HepG2 (cell line): ENCODE measurements at regions not wholly inside any gene's neighbourhood (a gene's known extent, or its start where the extent isn't known, plus 50 kb on each side); places are given as distances from the start of the nearest gene placed in this dataset.

Source experiments
- ATAC-seq: fragments of 200-7000 bp; cut with Tn5 transposase; 3 replicates; pipeline ENCODE4 v1.9.1; 2020; ENCODE audit warnings: mild to moderate bottlenecking, moderate library complexity
- BruUV-seq: library from RNA; stranded (reverse); fragments of 400-500 nt; replicated peaks from 2 replicates; lab custom pipeline; 2021; lab: Mats Ljungman, UMichigan
- CTCF ChIA-PET: fragments of 300-600 bp; formaldehyde crosslinking; extraction: SDS; loops from one replicate; lab custom pipeline; 2021; ENCODE audit warnings: low total read pairs, inconsistent platforms, low intra/inter-chr PET ratio; lab: Yijun Ruan, JAX
- POLR2A ChIA-PET: fragments of 350-600 bp; sonication (Branson Sonifier 250); formaldehyde crosslinking; loops from one replicate; lab custom pipeline; 2020; ENCODE audit warnings: antibody characterized with exemption, inconsistent platforms; lab: Yijun Ruan, JAX
- DNase-seq: peaks from one replicate; pipeline ENCODE4 v3.0.0-alpha.2; 2015; ENCODE audit warnings: low spot score
- FAIRE-seq: peaks from 3 replicates; lab custom pipeline; 2011; peaks lifted over from hg19 to GRCh38; lab: Jason Lieb, UNC
- H2AFZ ChIP-seq: one replicate; pipeline ENCODE4 v1.6.1; 2011; ENCODE audit warnings: low read length, inconsistent platforms
- H3K27ac ChIP-seq: fragments of 300-600 bp; 3 replicates; pipeline ENCODE4 v1.8.0; 2011; ENCODE audit warnings: mixed run types, mild to moderate bottlenecking, mixed read lengths, low read length, inconsistent platforms; ENCODE audit not compliant: insufficient read depth; ENCODE audit errors: extremely low read length
- H3K27me3 ChIP-seq, 2 experiments: fragments of 200-600 bp in 1 of 2; 2 replicates in 1 of 2; 3 replicates in 1 of 2; pipeline versions ENCODE4 v1.6.0 to v1.8.0; 2011; ENCODE audit warnings: low read length in 2 of 2, mild to moderate bottlenecking in 2 of 2, moderate library complexity in 2 of 2, inconsistent platforms in 1 of 2; ENCODE audit not compliant: insufficient read depth in 2 of 2, control insufficient read depth in 1 of 2
- H3K36me3 ChIP-seq, 2 experiments: fragments of 200-600 bp in 1 of 2; replicated peaks in 1 of 2; 2 replicates in 1 of 2; 3 replicates in 1 of 2; pipeline versions ENCODE4 v1.5.1 to v1.8.0; 2011; ENCODE audit warnings: low read length in 2 of 2, inconsistent platforms in 1 of 2; ENCODE audit not compliant: insufficient read depth in 2 of 2, control insufficient read depth in 1 of 2
- H3K4me1 ChIP-seq: 2 replicates; pipeline ENCODE4 v1.5.1; 2012; ENCODE audit warnings: low read length, inconsistent platforms; ENCODE audit not compliant: insufficient read depth
- H3K4me2 ChIP-seq: 2 replicates; pipeline ENCODE4 v1.6.0; 2011; ENCODE audit warnings: low read depth, low read length, inconsistent platforms
- H3K4me3 ChIP-seq, 3 experiments: fragments of 200-600 bp in 1 of 3; sonication (generic), shearing (Covaris generic) in 1 of 3; replicated peaks in 1 of 3; 2 replicates each; pipeline ENCODE4 v1.5.1; 2011 to 2016; ENCODE audit warnings: low read length in 3 of 3, inconsistent platforms in 2 of 3, low read depth in 2 of 3, mild to moderate bottlenecking in 2 of 3, control low read depth in 1 of 3, mixed read lengths in 1 of 3; ENCODE audit not compliant: insufficient read depth in 1 of 3
- H3K79me2 ChIP-seq: one replicate; pipeline ENCODE4 v1.6.1; 2011; ENCODE audit warnings: low read length, inconsistent platforms; ENCODE audit not compliant: insufficient read depth
- H3K9ac ChIP-seq: 2 replicates; pipeline ENCODE4 v1.6.0; 2011; ENCODE audit warnings: mild to moderate bottlenecking, low read depth, low read length, inconsistent platforms; ENCODE audit not compliant: insufficient read depth
- H3K9me3 ChIP-seq: 2 replicates; pipeline ENCODE4 v1.5.1; 2012; ENCODE audit warnings: mild to moderate bottlenecking, low read length
- H4K20me1 ChIP-seq: 2 replicates; pipeline ENCODE4 v1.6.0; 2011; ENCODE audit warnings: inconsistent platforms, mild to moderate bottlenecking, low read length, moderate library complexity; ENCODE audit not compliant: insufficient read depth
- BCL6 ChIP-seq: IDR thresholded peaks from 2 replicates; pipeline ENCODE4 v1.6.1; 2016; ENCODE audit warnings: missing genetic modification reagents, missing compliant biosample characterization
- E2F1 ChIP-seq: sonication (generic); formaldehyde crosslinking; IDR thresholded peaks from 2 replicates; pipeline ENCODE4 v1.5.0; 2020; ENCODE audit warnings: missing genetic modification reagents
- FLYWCH1 ChIP-seq: sonication (generic); formaldehyde crosslinking; IDR thresholded peaks from 2 replicates; pipeline ENCODE4 v1.8.1; 2023; ENCODE audit warnings: mild to moderate bottlenecking, missing genetic modification reagents
- ISL2 ChIP-seq: sonication (generic); formaldehyde crosslinking; IDR thresholded peaks from 2 replicates; pipeline ENCODE4 v1.5.0; 2020; ENCODE audit warnings: missing genetic modification reagents
- MTA1 ChIP-seq: sonication (generic); formaldehyde crosslinking; IDR thresholded peaks from 2 replicates; pipeline ENCODE4 v1.4.0; 2020; ENCODE audit warnings: missing genetic modification reagents, mild to moderate bottlenecking, borderline replicate concordance
- NR2F1 ChIP-seq, 2 experiments: fragments of 450-650 bp in 1 of 2; formaldehyde crosslinking in 1 of 2; IDR thresholded peaks; 2 replicates each; pipeline versions ENCODE4 v1.5.0 to v1.6.1; 2016 to 2020; ENCODE audit warnings: mild to moderate bottlenecking in 1 of 2, missing compliant biosample characterization in 1 of 2, missing genetic modification reagents in 1 of 2, moderate library complexity in 1 of 2
- REST ChIP-seq, 2 experiments: IDR thresholded peaks; 2 replicates each; pipeline ENCODE4 v1.6.1; 2011 to 2012; ENCODE audit warnings: low read length in 2 of 2, borderline replicate concordance in 1 of 2, low read depth in 1 of 2, mild to moderate bottlenecking in 1 of 2, moderate library complexity in 1 of 2
- TBX3 ChIP-seq: fragments of 450-650 bp; IDR thresholded peaks from 2 replicates; pipeline ENCODE4 v1.6.1; 2017; ENCODE audit warnings: antibody characterized with exemption, mild to moderate bottlenecking, inconsistent platforms, borderline replicate concordance
- ZBTB34 ChIP-seq: sonication (generic); formaldehyde crosslinking; IDR thresholded peaks from 2 replicates; pipeline ENCODE4 v1.8.0; 2022; ENCODE audit warnings: mild to moderate bottlenecking, missing genetic modification reagents
- ZNF280B ChIP-seq: sonication (generic); formaldehyde crosslinking; IDR thresholded peaks from 2 replicates; pipeline ENCODE4 v1.5.0; 2020; ENCODE audit warnings: missing genetic modification reagents, mild to moderate bottlenecking, borderline replicate concordance
- ZNF713 ChIP-seq: sonication (generic); formaldehyde crosslinking; IDR thresholded peaks from 2 replicates; pipeline ENCODE4 v1.4.0; 2020; ENCODE audit warnings: mild to moderate bottlenecking, missing genetic modification reagents
- ZNF761 ChIP-seq: sonication (generic); formaldehyde crosslinking; conservative IDR thresholded peaks from 2 replicates; pipeline ENCODE4 v1.4.0; 2020; ENCODE audit warnings: mild to moderate bottlenecking, missing genetic modification reagents
- ZNF792 ChIP-seq: IDR thresholded peaks from 2 replicates; pipeline ENCODE4 v1.6.1; 2016
- WGBS: methylation state at CpG from one replicate; pipeline ENCODE4 v1.1.6; 2017; ENCODE audit warnings: low lambda C conversion rate; 5-methylcytosine and 5-hydroxymethylcytosine counted together
- in situ Hi-C: cut with HindIII; loops from 2 replicates; pipeline ENCODE4 v1.10.0; 2017; ENCODE audit warnings: low pct_unique_long_range_greater_than_20kb; ENCODE audit not compliant: extremely low pct_ligation_motif_present
- intact Hi-C: fragments of 100-400 bp; cut with micrococcal nuclease; formaldehyde crosslinking; loops from one replicate; pipeline ENCODE4 v1.10.0; 2022; ENCODE audit not compliant: unreplicated experiment
- TF ChIP-seq, protein P1 (sequence below): sonication (generic); formaldehyde crosslinking; IDR thresholded peaks from 2 replicates; pipeline ENCODE4 v1.4.0; 2020; ENCODE audit warnings: mild to moderate bottlenecking, low read depth, missing genetic modification reagents

DNA sequence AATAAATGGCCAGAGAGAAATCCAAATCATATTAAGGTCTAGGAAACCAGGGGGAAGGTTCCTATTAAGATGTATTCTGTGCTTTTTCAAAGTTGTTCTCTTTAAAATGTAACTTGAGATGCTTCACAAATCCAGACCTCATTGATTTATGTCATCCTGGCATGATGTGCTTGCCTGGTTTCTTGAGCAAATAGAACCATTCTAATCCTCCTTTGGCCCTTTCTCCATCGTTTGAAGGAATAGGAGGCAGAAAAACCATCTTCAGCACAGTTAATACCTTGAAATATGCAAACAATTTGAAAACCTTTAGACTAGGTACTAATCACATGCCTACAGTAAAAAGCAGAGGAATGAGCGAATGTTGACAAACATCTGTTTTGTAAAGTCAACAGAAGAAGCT, 202.2 kb upstream of the CXorf66 start:
- no peaks in the 10 kb centered on the region for H3K9me3 ChIP-seq
- no peak overlapping the region for H3K4me2 ChIP-seq
- BruUV-seq = no TSS peak
- DNase-seq = no peak
- ChIA-PET CTCF (no interaction called here), POLR2A (no interaction called here)
- H3K79me2 ChIP-seq = no peaks in the 10 kb centered on the region
- no peaks in the 10 kb centered on the region for H3K4me1 ChIP-seq
- in situ Hi-C loops (no loop called here), intact Hi-C loops (no loop called here)
- H4K20me1 ChIP-seq = no peaks in the 10 kb centered on the region
- H3K27me3 ChIP-seq = no peaks in the 10 kb centered on the region
- no peak for FAIRE-seq
- no peaks in the 10 kb centered on the region for H3K36me3 ChIP-seq
- 0% methylated on average over 2 of the region's 2 CpGs for WGBS
- ATAC-seq = no peak
- no peak overlapping the region for H2AFZ ChIP-seq
- H3K4me3 ChIP-seq = no peak overlapping the region
- H3K27ac ChIP-seq = no peak overlapping the region
- TF ChIP-seq, protein P1, sequence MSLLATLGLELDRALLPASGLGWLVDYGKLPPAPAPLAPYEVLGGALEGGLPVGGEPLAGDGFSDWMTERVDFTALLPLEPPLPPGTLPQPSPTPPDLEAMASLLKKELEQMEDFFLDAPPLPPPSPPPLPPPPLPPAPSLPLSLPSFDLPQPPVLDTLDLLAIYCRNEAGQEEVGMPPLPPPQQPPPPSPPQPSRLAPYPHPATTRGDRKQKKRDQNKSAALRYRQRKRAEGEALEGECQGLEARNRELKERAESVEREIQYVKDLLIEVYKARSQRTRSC = no peak
- TF ChIP-seq FLYWCH1 (no peak), BCL6 (CRISPR knock-in tag) (no peak), TBX3 (no peak), E2F1 (no peak), ZNF761 (CRISPR knock-in tag) (no peak), MTA1 (no peak), ZNF280B (no peak), ZNF792 (CRISPR knock-in tag) (no peak), NR2F1 (CRISPR knock-in tag; IDR thresholded peaks at IDR 0.05) (no peak), ZNF713 (CRISPR knock-in tag) (no peak), ISL2 (CRISPR knock-in tag) (no peak), REST (IDR thresholded peaks at IDR 0.05; ENCODE audit: borderline replicate concordance in 1 of 2, low read depth in 1 of 2, low read length in 2 of 2) (no peak), ZBTB34 (CRISPR knock-in tag) (no peak)
- TF ChIP-seq, all 625 proteins: peak for 0
- H3K9ac ChIP-seq = no peak overlapping the region
